Right renal pelvis (tissue), 4 donors: ENCODE measurements at regions not wholly inside any gene's neighbourhood (a gene's known extent, or its start where the extent isn't known, plus 50 kb on each side); places are given as distances from the start of the nearest gene placed in this dataset.

Source experiments
- DNase-seq, 4 donors: peaks; one replicate each; pipeline ENCODE4 v3.0.0-alpha.2; 2013; ENCODE audit warnings: low read depth in 4 of 4, low spot score in 3 of 4, missing footprints in 1 of 4

DNA sequence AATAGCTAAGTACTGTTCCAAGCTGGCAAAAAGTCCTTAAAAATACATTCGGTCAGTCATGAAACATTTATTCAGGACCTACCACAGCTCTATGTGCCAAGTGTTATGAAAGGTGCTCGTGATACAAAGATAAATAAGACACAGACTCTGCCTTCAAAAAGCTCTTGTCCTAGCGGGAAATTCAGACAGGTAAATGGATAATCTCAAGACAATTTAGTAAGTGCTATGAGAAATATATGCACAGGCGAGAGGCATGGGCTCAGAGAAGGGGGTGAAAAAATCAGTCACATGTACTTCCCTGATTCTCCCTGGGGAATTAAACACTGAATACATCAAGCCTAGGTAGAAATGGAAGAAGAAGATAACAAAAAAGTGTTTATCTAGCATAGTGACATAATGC, 49.8 kb upstream of the HEY2 start:
- DNase-seq: no peak
